A172 (cell line): ENCODE measurements at regions not wholly inside any gene's neighbourhood (a gene's known extent, or its start where the extent isn't known, plus 50 kb on each side); places are given as distances from the start of the nearest gene placed in this dataset.

Source experiments
- DNase-seq: peaks from one replicate; pipeline ENCODE4 v3.0.0-alpha.2; 2015; ENCODE audit warnings: low spot score

DNA sequence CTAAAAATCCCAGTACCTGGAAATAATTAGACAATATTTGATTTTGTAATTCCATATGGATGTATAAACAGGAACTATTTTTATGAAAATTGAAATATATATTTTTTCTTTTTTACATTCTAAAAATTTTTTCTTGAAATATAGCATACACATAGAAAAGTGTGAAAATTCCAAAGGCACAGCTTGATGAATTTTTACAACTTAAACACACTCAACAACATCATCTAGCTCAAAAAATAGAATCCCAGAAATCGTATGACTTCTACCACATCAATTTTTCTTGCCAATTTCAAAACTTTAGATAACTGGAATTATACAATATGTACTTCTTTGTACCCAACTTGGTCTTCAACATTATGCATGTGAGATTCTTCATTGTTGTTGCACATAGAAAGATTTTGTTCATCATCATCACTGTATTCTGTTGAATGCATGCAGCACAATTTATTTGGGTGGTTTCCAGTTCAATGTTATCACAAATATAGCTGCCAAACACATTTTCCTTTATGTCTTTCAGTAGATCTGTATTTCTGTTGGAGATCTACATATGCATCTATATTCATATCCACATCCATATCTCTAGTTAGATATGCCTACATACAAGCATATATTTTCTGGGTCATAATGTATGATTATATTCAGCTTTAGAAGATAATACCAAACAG is 340.7 kb upstream of the SLIT2 start:
- DNase-seq: no peak

DNA sequence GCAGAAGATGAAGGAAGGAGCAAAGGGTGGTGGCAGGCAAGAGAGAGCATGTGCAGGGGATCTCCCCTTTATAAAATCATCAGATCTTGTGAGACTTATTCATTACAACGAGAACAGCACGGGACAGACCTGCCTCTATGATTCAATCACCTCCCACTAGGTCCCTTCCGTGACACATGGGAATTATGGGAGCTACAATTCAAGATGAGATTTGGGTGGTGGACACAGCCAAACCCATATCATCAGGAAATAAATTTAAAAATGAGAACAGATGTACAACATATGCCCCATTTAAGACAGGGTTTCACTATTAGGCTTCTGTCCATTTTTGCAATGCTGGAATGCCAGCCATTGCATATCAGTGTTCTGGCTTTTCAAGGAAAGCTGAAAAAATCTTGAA is 346.7 kb upstream of the SLIT2 start:
- DNase-seq: no peak

DNA sequence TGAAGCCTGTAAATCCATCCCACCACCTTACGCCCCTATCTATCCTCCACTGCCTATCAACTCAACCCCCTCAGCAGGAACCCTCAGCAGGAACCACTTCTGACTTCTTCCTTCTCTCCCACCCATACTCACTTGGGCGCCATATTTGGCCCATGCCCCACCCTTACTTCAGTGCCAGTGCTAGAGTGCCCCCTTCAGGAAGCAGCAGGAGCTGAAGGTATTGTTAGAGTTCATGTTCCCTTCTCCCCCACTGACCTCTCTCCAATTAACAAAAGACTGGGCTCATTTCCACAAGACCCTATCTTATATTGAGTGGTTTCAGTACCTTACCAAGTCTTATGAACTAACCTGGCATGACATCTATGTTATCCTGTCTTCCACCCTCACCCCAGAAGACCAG is 363.1 kb upstream of the SLIT2 start:
- DNase-seq: no peak

DNA sequence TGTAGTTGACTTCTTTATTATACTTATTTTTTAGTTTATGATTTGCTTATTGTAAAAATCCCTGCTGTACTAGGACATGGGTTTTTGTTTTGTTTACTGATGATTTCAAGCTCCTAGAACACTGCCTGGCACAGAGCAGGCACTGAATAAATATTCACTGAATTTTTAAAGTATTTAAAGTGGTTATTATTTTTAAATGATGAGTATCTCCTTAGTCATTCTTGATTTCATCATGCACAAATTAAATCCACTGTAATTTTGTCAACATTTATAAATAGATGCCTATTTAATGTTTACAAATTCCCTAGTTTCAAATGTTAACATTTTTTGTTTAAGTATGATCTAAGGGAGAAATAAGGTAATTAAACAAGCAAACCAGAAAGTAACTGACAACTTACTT is 367.9 kb upstream of the SLIT2 start:
- DNase-seq: no peak

DNA sequence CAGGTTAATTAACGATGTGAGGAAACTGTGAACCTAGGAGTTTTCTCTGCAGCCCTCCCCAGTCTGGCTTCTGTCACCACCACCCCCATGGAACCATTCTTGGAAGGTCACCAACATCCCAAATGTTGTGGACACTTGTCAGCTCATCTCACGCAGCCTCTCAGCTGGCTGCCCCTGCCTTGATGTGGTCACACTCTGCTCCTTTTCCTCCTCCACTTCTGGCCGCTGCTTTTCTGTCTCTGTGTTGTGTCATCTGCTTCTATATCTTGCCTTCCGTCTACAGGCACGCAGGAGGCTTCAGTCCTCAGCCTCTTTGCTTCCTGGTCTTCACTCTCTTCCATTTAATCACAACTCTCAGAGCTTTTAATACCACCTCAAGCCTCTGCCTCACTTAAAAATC is 371.5 kb upstream of the SLIT2 start:
- DNase-seq: no peak

DNA sequence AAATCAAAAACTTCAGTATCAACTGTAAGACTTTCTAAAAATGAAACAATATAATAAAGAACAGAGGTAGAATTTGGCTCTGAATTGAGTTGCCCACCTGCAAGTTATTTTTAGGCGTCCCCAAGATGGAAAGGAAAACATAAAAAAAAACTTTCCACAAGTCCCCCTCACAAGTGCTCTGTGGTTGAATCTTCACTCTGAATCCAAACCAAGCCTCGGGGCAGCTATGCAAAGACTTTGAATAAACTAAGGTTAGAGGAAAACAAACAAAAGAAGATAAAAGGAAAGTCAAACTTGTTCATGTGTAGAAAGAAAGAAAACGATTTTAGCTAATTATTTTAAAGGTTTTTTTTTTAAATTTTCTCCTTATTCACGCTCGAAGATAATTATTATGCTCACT is 372.4 kb upstream of the SLIT2 start:
- DNase-seq: no peak

DNA sequence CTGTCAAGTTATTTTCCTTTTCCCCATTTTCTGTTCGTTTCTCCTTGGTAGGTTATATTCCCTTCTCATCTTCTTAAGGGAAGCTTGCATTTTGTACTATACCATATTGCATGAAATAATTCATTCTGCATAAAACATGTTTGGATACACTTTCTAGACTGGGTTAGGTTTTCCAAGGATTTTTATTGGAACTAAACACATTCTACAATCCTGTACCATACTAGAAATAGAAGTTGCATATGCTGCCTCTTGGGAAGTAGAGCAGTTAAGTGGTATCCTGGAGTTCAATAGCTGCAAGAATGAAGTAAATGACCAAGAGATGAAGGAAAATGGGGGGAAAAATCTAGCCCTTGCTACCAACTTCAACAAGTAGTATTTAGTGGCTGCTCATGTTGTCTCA is 393.7 kb upstream of the SLIT2 start:
- no peak for DNase-seq

DNA sequence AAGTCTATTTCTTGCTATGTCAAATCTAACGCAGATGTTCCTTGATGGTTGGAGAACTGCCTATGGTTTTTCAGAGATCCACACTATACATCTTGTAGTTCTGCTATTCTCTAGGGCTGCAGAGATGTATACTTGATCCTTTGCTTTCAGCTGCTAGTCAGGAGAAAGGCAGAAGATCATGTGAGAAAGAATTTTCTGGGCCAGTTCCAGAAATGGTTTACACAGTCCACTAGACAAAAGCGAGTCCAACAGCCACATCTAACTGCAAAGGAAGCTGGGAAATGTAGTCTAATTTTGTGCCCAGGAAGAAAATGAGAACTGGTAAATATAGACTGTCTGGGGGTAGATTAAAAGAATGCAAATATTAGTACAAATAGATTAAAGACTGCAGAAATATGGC is 394.3 kb upstream of the SLIT2 start:
- no peak for DNase-seq

GRCh38 chr4:19850909-19851308 is 400.8 kb upstream of the SLIT2 start:
- peak; percentile 84 for DNase-seq

GRCh38 chr4:19844446-19844845 is 407.3 kb upstream of the SLIT2 start:
- DNase-seq: peak; percentile 55

DNA sequence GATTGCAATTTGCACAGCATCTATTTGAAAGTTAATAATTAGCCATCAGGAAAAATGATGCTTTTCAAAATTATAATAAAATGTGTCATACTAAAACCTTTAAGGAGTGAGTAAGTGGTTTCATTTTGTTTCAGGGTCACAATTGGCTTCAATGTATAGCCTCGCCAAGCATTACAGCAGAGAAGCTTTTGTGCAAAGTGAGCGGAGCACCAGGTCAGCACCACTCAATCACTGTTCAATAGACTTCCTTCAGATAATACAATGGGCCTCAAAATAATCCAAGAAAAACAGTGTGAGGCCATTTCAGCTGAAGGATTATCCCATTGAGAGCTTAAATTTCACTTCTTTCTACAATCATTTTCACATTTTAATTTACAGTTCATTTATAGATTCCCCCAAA is 409.2 kb upstream of the SLIT2 start:
- DNase-seq: no peak

- no peak for DNase-seq
Measured at GRCh38 chr4:19838858-19839257, 412.8 kb upstream of the SLIT2 start.

- DNase-seq: no peak
Measured at GRCh38 chr4:19835429-19835828, 416.3 kb upstream of the SLIT2 start.

DNA sequence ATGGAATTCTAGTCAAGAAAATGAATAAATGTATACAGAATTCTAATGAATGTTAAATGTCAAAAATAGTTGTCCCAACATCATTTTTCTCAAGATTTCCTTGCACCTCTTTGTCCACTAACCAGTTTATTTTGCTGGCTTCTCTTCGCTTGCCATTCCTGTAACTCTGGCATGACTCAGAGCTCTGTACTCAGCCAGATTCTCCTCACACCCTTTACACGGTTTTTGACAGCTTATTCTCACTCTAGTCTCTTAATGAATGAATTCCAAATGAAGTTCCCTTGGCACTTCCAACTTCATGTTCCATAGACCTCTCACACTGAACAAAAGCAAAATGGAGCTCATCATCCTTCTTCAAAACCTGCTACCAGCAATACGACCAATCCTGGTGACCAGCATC is 419.3 kb upstream of the SLIT2 start:
- DNase-seq: no peak

GRCh38 chr4:19831644-19832285 is 419.9 kb upstream of the SLIT2 start:
- no peak for DNase-seq

GRCh38 chr4:19829101-19829500 is 422.6 kb upstream of the SLIT2 start:
- DNase-seq: no peak

GRCh38 chr4:19823781-19824180 is 427.9 kb upstream of the SLIT2 start:
- DNase-seq: peak; percentile 7

GRCh38 chr4:19819737-19820136 is 432.0 kb upstream of the SLIT2 start:
- no peak for DNase-seq

DNA sequence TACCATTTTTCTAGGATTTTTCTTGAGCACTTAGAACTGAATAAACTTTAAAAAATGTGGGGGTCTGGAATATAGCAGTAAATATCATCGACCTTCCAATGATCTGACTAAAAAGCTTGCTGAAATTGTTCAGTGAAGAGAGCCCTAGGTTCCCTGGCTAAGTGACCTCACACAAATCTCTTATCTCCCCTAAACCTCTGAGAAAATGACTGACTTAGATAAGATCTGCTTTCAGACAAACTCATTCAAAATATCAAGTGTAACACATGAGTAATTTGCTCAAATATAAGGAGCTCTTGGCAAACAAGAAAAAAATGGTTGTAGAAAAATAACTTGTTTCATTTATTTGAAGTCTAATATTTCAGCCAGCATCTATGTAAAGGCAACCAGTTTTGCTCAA is 441.7 kb upstream of the SLIT2 start:
- DNase-seq: no peak

GRCh38 chr4:19807505-19807904 is 444.2 kb upstream of the SLIT2 start:
- DNase-seq: peak; percentile 15

- no peak for DNase-seq
Measured at GRCh38 chr4:19806865-19807264, 444.8 kb upstream of the SLIT2 start.

DNA sequence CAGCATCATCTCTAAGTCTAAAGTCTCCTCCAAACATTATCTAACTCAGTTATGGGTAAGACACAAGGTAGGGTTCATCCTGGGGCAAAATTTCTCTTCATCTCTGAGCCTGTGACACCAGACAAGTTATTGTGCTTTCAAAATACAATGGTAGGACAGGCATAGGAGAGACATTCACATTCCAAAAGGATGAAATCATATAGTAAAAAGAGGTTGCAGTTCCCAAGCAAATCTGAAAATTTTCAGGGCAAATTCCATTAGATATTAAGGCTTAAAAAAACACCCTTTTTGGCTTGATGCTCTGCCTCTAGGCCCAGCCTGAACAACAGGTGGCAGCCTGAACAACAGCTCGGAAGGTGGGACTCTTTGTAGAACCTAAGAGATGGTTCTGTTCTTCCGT is 448.3 kb upstream of the SLIT2 start:
- peak; percentile 25 for DNase-seq

GRCh38 chr4:19793831-19794230 is 457.9 kb upstream of the SLIT2 start:
- no peak for DNase-seq
